ENCODE measurements at regions not wholly inside any gene's neighbourhood (a gene's known extent, or its start where the extent isn't known, plus 50 kb on each side); places are given as distances from the start of the nearest gene placed in this dataset.
A peak's percentile ranks its signal among the peaks of the same experiment; 100 is the strongest.

DNA sequence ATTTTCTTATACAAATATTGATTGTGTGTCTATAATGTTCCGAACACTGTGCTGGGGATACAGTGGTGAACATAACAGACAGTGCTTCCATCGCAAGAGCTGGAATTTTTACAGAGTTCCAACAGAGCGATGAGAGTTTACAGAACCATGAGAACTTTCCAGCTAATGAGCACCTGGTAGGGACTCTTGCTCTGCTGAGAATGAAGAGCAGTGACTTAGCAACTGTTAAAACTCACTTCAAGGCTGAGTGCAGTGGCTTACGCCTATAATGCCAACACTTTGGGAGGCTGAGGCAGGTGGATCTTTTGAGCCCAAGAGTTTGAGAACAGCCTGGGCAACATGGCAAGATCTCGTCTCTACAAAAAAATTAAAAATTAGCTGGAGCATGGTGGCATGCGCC lies 113.8 kb upstream of the DIO2 start:
- H3K23me2 ChIP-seq (ENCODE audit: insufficient read length, low read depth, low read length, poor library complexity, severe bottlenecking): no peaks in the 10 kb centered on the region
- no peak overlapping the region for H3K23ac ChIP-seq (ENCODE audit: insufficient read length, low read depth, low read length)
- H3K27me3 ChIP-seq (ENCODE audit: insufficient read depth, low read length): no peaks in the 10 kb centered on the region
- H3K9me3 ChIP-seq (ENCODE audit: control insufficient read depth, low read depth, low read length): no peaks in the 10 kb centered on the region
- H2AK5ac ChIP-seq (ENCODE audit: insufficient read length, low read length): no peak overlapping the region
- WGBS (ENCODE audit: extremely low coverage, insufficient read length, low lambda C conversion rate): no CpG with 5 or more reads among the region's 6 CpGs
- no peaks in the 10 kb centered on the region for H3K9me3 Mint-ChIP-seq
- H3K27ac Mint-ChIP-seq: peak overlapping the region in 1 of 3 experiments; percentile 44; a peak in 1 of 7 replicates
- no peak overlapping the region for H3K4ac ChIP-seq (ENCODE audit: low read depth, low read length)
- no peak overlapping the region for H2BK120ac ChIP-seq (ENCODE audit: low read depth, low read length, poor library complexity, severe bottlenecking)
- H4K8ac ChIP-seq (replicated peaks; ENCODE audit: insufficient read length, low read depth, low read length): no peak overlapping the region
- no peak overlapping the region for H3T11ph ChIP-seq (ENCODE audit: low read length)
- no peaks in the 10 kb centered on the region for H3K4me1 ChIP-seq (ENCODE audit: insufficient read depth, low read length)
- no peaks in the 10 kb centered on the region for H3K79me1 ChIP-seq (ENCODE audit: insufficient read depth, low read depth, low read length, poor library complexity, severe bottlenecking)
- H2AFZ ChIP-seq (ENCODE audit: low read length): no peak overlapping the region
- H2BK20ac ChIP-seq (ENCODE audit: low read depth, low read length, poor library complexity, severe bottlenecking): no peak overlapping the region
- no peak overlapping the region for H4K5ac ChIP-seq (ENCODE audit: insufficient read length, low read depth, low read length)
- H4K91ac ChIP-seq (ENCODE audit: insufficient read length, low read depth, low read length): no peak overlapping the region
- H3K14ac ChIP-seq (ENCODE audit: insufficient read depth, low read length): no peak overlapping the region
- no peak for TF ChIP-seq CTCF (conservative IDR thresholded peaks at IDR 0.05)
- H4K20me1 ChIP-seq (ENCODE audit: control insufficient read depth, insufficient read depth, insufficient read length): no peaks in the 10 kb centered on the region
- H3K27me3 Mint-ChIP-seq (ENCODE audit: low read depth): no peaks in the 10 kb centered on the region
- no peaks in the 10 kb centered on the region for H3K36me3 Mint-ChIP-seq (ENCODE audit: insufficient read depth in 1 of 3, low read depth in 3 of 3)
- H2BK15ac ChIP-seq (ENCODE audit: low read depth, low read length): no peak overlapping the region
- H3K79me2 ChIP-seq (ENCODE audit: insufficient read depth, low read length): no peaks in the 10 kb centered on the region
- H3K27ac ChIP-seq (ENCODE audit: insufficient read length, low read depth, low read length): no peak overlapping the region
- no peak overlapping the region for H2BK12ac ChIP-seq (ENCODE audit: insufficient read length, low read depth, low read length)
- no peak overlapping the region for H3K4me2 ChIP-seq (ENCODE audit: insufficient read depth, insufficient read length, low read length)
- H3K9ac ChIP-seq (ENCODE audit: extremely low read depth, insufficient read length, low read length): no peak overlapping the region
- no peak for DNase-seq
- H2BK5ac ChIP-seq (ENCODE audit: insufficient read length, low read length): no peak overlapping the region
- no peak overlapping the region for H3K56ac ChIP-seq (ENCODE audit: insufficient read length, low read depth, low read length)
- no peak overlapping the region for H3K18ac ChIP-seq (ENCODE audit: insufficient read length, low read depth, low read length)
- no peaks in the 10 kb centered on the region for H3K4me1 Mint-ChIP-seq
- no peak overlapping the region for H3K4me3 Mint-ChIP-seq

All from H9 (cell line).